IMR-90 (cell line): ENCODE measurements at regions not wholly inside any gene's neighbourhood (a gene's known extent, or its start where the extent isn't known, plus 50 kb on each side); places are given as distances from the start of the nearest gene placed in this dataset.

Experiments used
- ATAC-seq: fragments of 200-7000 bp; cut with Tn5 transposase; 2 replicates; pipeline ENCODE4 v1.9.1; 2020; ENCODE audit warnings: low read depth, mild to moderate bottlenecking, moderate library complexity
- BruUV-seq: library from RNA; stranded (reverse); fragments of 400-500 nt; replicated peaks from 2 replicates; lab custom pipeline; 2021; lab: Mats Ljungman, UMichigan
- CTCF ChIA-PET: fragments of 300-600 bp; formaldehyde crosslinking; extraction: SDS; loops from one replicate; lab custom pipeline; 2021; ENCODE audit warnings: antibody characterized with exemption; lab: Yijun Ruan, JAX
- POLR2A ChIA-PET: fragments of 300-600 bp; sonication (Branson Sonifier 250); formaldehyde crosslinking; loops from one replicate; lab custom pipeline; 2022; ENCODE audit warnings: antibody characterized with exemption; ENCODE audit not compliant: unreplicated experiment; lab: Charles Lee
- DNase-seq: peaks from one replicate; pipeline ENCODE4 v3.0.0; 2013
- H2AFZ ChIP-seq: replicated peaks from 2 replicates; pipeline ENCODE3; 2013; ENCODE audit warnings: low read length, mild to moderate bottlenecking; ENCODE audit not compliant: poor library complexity
- H2AK5ac ChIP-seq: 2 replicates; pipeline ENCODE4 v1.6.1; 2013; ENCODE audit warnings: low read depth, low read length, inconsistent platforms
- H2AK9ac ChIP-seq: replicated peaks from 2 replicates; pipeline ENCODE3; 2013; ENCODE audit warnings: mild to moderate bottlenecking, low read depth, low read length, moderate library complexity; ENCODE audit not compliant: poor library complexity
- H2BK120ac ChIP-seq: 2 replicates; pipeline ENCODE4 v1.6.1; 2013; ENCODE audit warnings: low read depth, low read length, inconsistent platforms
- H2BK15ac ChIP-seq: 3 replicates; pipeline ENCODE4 v1.6.1; 2013; ENCODE audit warnings: low read depth, low read length, inconsistent platforms
- H2BK20ac ChIP-seq: 2 replicates; pipeline ENCODE4 v1.6.1; 2013; ENCODE audit warnings: low read depth, mild to moderate bottlenecking, inconsistent platforms, low read length, moderate library complexity
- H2BK5ac ChIP-seq: 2 replicates; pipeline ENCODE4 v1.6.1; 2013; ENCODE audit warnings: mild to moderate bottlenecking, low read depth, low read length, inconsistent platforms; ENCODE audit not compliant: poor library complexity, severe bottlenecking
- H3K14ac ChIP-seq: replicated peaks from 2 replicates; pipeline ENCODE4 v1.6.1; 2013; ENCODE audit warnings: low read depth, low read length, inconsistent platforms
- H3K18ac ChIP-seq: 2 replicates; pipeline ENCODE4 v1.6.1; 2013; ENCODE audit warnings: low read depth, low read length, control low read depth
- H3K23ac ChIP-seq: 2 replicates; pipeline ENCODE4 v1.6.1; 2013; ENCODE audit warnings: low read depth, low read length, inconsistent platforms
- H3K27ac ChIP-seq: 2 replicates; pipeline ENCODE4 v1.5.1; 2013; ENCODE audit warnings: mild to moderate bottlenecking, control low read depth, low read length; ENCODE audit not compliant: insufficient read depth
- H3K27me3 ChIP-seq: 2 replicates; pipeline ENCODE4 v1.6.1; 2013; ENCODE audit warnings: low read length; ENCODE audit not compliant: control insufficient read depth, insufficient read depth
- H3K36me3 ChIP-seq: 2 replicates; pipeline ENCODE4 v1.6.1; 2013; ENCODE audit warnings: low read length, mixed read lengths; ENCODE audit not compliant: control insufficient read depth, insufficient read depth
- H3K4ac ChIP-seq: 2 replicates; pipeline ENCODE4 v1.6.1; 2013; ENCODE audit warnings: low read depth, low read length, inconsistent platforms
- H3K4me1 ChIP-seq: 2 replicates; pipeline ENCODE4 v1.6.1; 2013; ENCODE audit warnings: low read length, mixed read lengths; ENCODE audit not compliant: control insufficient read depth, insufficient read depth
- H3K4me2 ChIP-seq: 2 replicates; pipeline ENCODE4 v1.6.1; 2013; ENCODE audit warnings: low read depth, mild to moderate bottlenecking, control low read depth, low read length, moderate library complexity
- H3K4me3 ChIP-seq: 2 replicates; pipeline ENCODE4 v1.5.1; 2013; ENCODE audit warnings: low read depth, mild to moderate bottlenecking, control low read depth, low read length, moderate library complexity; ENCODE audit not compliant: insufficient read depth
- H3K56ac ChIP-seq: 2 replicates; pipeline ENCODE4 v1.6.1; 2013; ENCODE audit warnings: low read length, inconsistent platforms; ENCODE audit not compliant: insufficient read depth; ENCODE audit errors: extremely low read depth
- H3K79me1 ChIP-seq, 2 experiments: 2 replicates each; pipeline ENCODE4 v1.6.1; 2013; ENCODE audit warnings: low read length in 2 of 2, inconsistent platforms in 1 of 2, low read depth in 1 of 2
- H3K9ac ChIP-seq: 2 replicates; pipeline ENCODE4 v1.6.1; 2013; ENCODE audit warnings: low read depth, low read length, control low read depth
- H3K9me1 ChIP-seq: 2 replicates; pipeline ENCODE4 v1.6.1; 2013; ENCODE audit warnings: low read length, inconsistent platforms; ENCODE audit not compliant: insufficient read depth
- H3K9me3 ChIP-seq: 2 replicates; pipeline ENCODE4 v1.6.1; 2013; ENCODE audit warnings: low read length; ENCODE audit not compliant: control insufficient read depth, insufficient read depth
- H4K20me1 ChIP-seq: 2 replicates; pipeline ENCODE4 v1.6.1; 2013; ENCODE audit warnings: low read length, inconsistent platforms; ENCODE audit not compliant: insufficient read depth
- H4K5ac ChIP-seq: 2 replicates; pipeline ENCODE4 v1.6.1; 2013; ENCODE audit warnings: mild to moderate bottlenecking, low read depth, low read length, control low read depth
- H4K8ac ChIP-seq, 2 experiments: 2 replicates each; pipeline ENCODE4 v1.6.1; 2013; ENCODE audit warnings: low read depth in 2 of 2, low read length in 2 of 2, control low read depth in 1 of 2, inconsistent platforms in 1 of 2
- H4K91ac ChIP-seq: 2 replicates; pipeline ENCODE4 v1.6.1; 2013; ENCODE audit warnings: low read depth, low read length, inconsistent platforms; ENCODE audit not compliant: insufficient read depth
- BHLHE40 ChIP-seq: fragments of 150-350 bp; IDR thresholded peaks from 2 replicates; pipeline ENCODE4 v1.6.1; 2016; ENCODE audit warnings: mild to moderate bottlenecking, low read depth, low read length
- CEBPB ChIP-seq: IDR thresholded peaks from 2 replicates; pipeline ENCODE4 v1.6.1; 2012; ENCODE audit warnings: low read depth, low read length, improper control_type of control experiment
- CHD1 ChIP-seq: IDR thresholded peaks from 2 replicates; pipeline ENCODE4 v1.6.1; 2012; ENCODE audit warnings: low read depth, low read length, improper control_type of control experiment
- FOS ChIP-seq: fragments of 150-350 bp; IDR thresholded peaks from 2 replicates; pipeline ENCODE4 v1.6.1; 2016; ENCODE audit warnings: low read depth, low read length
- MAFK ChIP-seq: IDR thresholded peaks from 2 replicates; pipeline ENCODE4 v1.6.1; 2012; ENCODE audit warnings: low read depth, low read length, improper control_type of control experiment
- MAZ ChIP-seq: IDR thresholded peaks from 2 replicates; pipeline ENCODE4 v1.6.1; 2012; ENCODE audit warnings: low read depth, mild to moderate bottlenecking, low read length, improper control_type of control experiment, moderate library complexity, borderline replicate concordance
- MXI1 ChIP-seq: IDR thresholded peaks from 2 replicates; pipeline ENCODE4 v1.6.1; 2012; ENCODE audit warnings: low read depth, mild to moderate bottlenecking, low read length, moderate library complexity, borderline replicate concordance
- NFE2L2 ChIP-seq: fragments of 150-350 bp; IDR thresholded peaks from 2 replicates; pipeline ENCODE4 v1.6.1; 2016; ENCODE audit warnings: low read depth, mild to moderate bottlenecking, low read length
- RAD21 ChIP-seq: IDR thresholded peaks from 2 replicates; pipeline ENCODE4 v1.6.1; 2012; ENCODE audit warnings: low read length, improper control_type of control experiment
- RCOR1 ChIP-seq: IDR thresholded peaks from 2 replicates; pipeline ENCODE4 v1.6.1; 2012; ENCODE audit warnings: mild to moderate bottlenecking, low read length, improper control_type of control experiment; ENCODE audit not compliant: insufficient replicate concordance
- RFX5 ChIP-seq: IDR thresholded peaks from 2 replicates; pipeline ENCODE4 v1.8.0; 2012; ENCODE audit warnings: low read depth, mild to moderate bottlenecking, low read length, moderate library complexity
- SMC3 ChIP-seq: fragments of 150-350 bp; IDR thresholded peaks from 2 replicates; pipeline ENCODE4 v1.6.1; 2016; ENCODE audit warnings: low read depth, mild to moderate bottlenecking, antibody characterized with exemption, low read length, moderate library complexity
- WGBS, 2 experiments: methylation state at CpG; one replicate each; pipeline versions ENCODE4 v1.1.5 to v1.1.7; 2013; ENCODE audit warnings: missing lambda C conversion rate in 2 of 2; ENCODE audit not compliant: insufficient read length in 1 of 2; ENCODE audit errors: extremely low coverage in 2 of 2; 5-methylcytosine and 5-hydroxymethylcytosine counted together
- dilution Hi-C: fragments of 300-500 bp; cut with HindIII; formaldehyde crosslinking; loops from one replicate; pipeline ENCODE4 v1.14.3; 2018; ENCODE audit warnings: low sequenced_read_pairs; ENCODE audit not compliant: unreplicated experiment
- in situ Hi-C: fragments of 300-500 bp; cut with MboI; formaldehyde crosslinking; loops from 3 replicates; pipeline ENCODE4 v1.14.3; 2019; ENCODE audit warnings: low sequenced_read_pairs, inconsistent platforms, mixed read lengths
- intact Hi-C: fragments of 100-400 bp; cut with micrococcal nuclease; formaldehyde crosslinking; loops from 2 replicates; pipeline ENCODE4 v1.10.0; 2022
- TF ChIP-seq, protein P1 (sequence below): fragments of 150-350 bp; IDR thresholded peaks from 2 replicates; pipeline ENCODE4 v1.6.1; 2016; ENCODE audit warnings: low read depth, mild to moderate bottlenecking, low read length, moderate library complexity, borderline replicate concordance
- TF ChIP-seq, protein P2 (sequence below): conservative IDR thresholded peaks from 2 replicates; pipeline ENCODE4 v1.5.1; 2012; ENCODE audit warnings: mild to moderate bottlenecking, low read depth, low read length, improper control_type of control experiment
- TF ChIP-seq, protein P3 (sequence below): fragments of 150-350 bp; IDR thresholded peaks from 2 replicates; pipeline ENCODE4 v1.6.1; 2017; ENCODE audit warnings: mild to moderate bottlenecking, antibody characterized with exemption, low read length, low read depth

- ATAC-seq: no peak; the same call in 1 of the 2 replicates
- H3K36me3 ChIP-seq: no peaks in the 10 kb centered on the region
- no peak for DNase-seq
- H2AK9ac ChIP-seq: no peak overlapping the region
- TF ChIP-seq FOS: no peak
- no peak for TF ChIP-seq MAZ
- TF ChIP-seq CHD1: no peak
- TF ChIP-seq RCOR1: no peak
- no peak for TF ChIP-seq CEBPB
- TF ChIP-seq, protein P1, sequence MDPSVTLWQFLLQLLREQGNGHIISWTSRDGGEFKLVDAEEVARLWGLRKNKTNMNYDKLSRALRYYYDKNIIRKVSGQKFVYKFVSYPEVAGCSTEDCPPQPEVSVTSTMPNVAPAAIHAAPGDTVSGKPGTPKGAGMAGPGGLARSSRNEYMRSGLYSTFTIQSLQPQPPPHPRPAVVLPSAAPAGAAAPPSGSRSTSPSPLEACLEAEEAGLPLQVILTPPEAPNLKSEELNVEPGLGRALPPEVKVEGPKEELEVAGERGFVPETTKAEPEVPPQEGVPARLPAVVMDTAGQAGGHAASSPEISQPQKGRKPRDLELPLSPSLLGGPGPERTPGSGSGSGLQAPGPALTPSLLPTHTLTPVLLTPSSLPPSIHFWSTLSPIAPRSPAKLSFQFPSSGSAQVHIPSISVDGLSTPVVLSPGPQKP: no peak
- TF ChIP-seq, protein P2, sequence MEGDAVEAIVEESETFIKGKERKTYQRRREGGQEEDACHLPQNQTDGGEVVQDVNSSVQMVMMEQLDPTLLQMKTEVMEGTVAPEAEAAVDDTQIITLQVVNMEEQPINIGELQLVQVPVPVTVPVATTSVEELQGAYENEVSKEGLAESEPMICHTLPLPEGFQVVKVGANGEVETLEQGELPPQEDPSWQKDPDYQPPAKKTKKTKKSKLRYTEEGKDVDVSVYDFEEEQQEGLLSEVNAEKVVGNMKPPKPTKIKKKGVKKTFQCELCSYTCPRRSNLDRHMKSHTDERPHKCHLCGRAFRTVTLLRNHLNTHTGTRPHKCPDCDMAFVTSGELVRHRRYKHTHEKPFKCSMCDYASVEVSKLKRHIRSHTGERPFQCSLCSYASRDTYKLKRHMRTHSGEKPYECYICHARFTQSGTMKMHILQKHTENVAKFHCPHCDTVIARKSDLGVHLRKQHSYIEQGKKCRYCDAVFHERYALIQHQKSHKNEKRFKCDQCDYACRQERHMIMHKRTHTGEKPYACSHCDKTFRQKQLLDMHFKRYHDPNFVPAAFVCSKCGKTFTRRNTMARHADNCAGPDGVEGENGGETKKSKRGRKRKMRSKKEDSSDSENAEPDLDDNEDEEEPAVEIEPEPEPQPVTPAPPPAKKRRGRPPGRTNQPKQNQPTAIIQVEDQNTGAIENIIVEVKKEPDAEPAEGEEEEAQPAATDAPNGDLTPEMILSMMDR: no peak
- TF ChIP-seq RFX5: no peak
- TF ChIP-seq RAD21: no peak
- no peak for TF ChIP-seq NFE2L2
- no peak for TF ChIP-seq MAFK
- no peak for TF ChIP-seq BHLHE40
- TF ChIP-seq MXI1: no peak
- TF ChIP-seq SMC3: no peak
- TF ChIP-seq, protein P3, sequence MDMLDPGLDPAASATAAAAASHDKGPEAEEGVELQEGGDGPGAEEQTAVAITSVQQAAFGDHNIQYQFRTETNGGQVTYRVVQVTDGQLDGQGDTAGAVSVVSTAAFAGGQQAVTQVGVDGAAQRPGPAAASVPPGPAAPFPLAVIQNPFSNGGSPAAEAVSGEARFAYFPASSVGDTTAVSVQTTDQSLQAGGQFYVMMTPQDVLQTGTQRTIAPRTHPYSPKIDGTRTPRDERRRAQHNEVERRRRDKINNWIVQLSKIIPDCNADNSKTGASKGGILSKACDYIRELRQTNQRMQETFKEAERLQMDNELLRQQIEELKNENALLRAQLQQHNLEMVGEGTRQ: no peak
- H3K9me1 ChIP-seq: 0 out of 2 replicates have a peak, but pooled peaks cover 3% of the 10 kb centered on the region
- no peak overlapping the region for H4K91ac ChIP-seq
- no TSS peak for BruUV-seq
- no peak overlapping the region for H3K56ac ChIP-seq
- no peak overlapping the region for H3K9ac ChIP-seq
- intact Hi-C loops: no loop called here
- H4K8ac ChIP-seq: no peak overlapping the region
- no peak overlapping the region for H2BK20ac ChIP-seq
- ChIA-PET POLR2A (no interaction called here), CTCF (no interaction called here)
- H4K5ac ChIP-seq: no peak overlapping the region
- H3K4me1 ChIP-seq: no peaks in the 10 kb centered on the region; the same call in 1 of the 2 replicates
- H2BK5ac ChIP-seq: no peak overlapping the region
- H3K14ac ChIP-seq: no peak overlapping the region
- H4K20me1 ChIP-seq: no peaks in the 10 kb centered on the region
- H3K79me1 ChIP-seq: no peaks in the 10 kb centered on the region
- H3K18ac ChIP-seq: no peak overlapping the region
- no peak overlapping the region for H2BK15ac ChIP-seq
- no CpG with 5 or more reads among the region's 1 CpG for WGBS, 2 experiments
- no peak overlapping the region for H3K4me3 ChIP-seq
- no peak overlapping the region for H3K27ac ChIP-seq
- peaks cover 56% of the 10 kb centered on the region for H3K27me3 ChIP-seq
- no peak overlapping the region for H2AFZ ChIP-seq
- dilution Hi-C loops: no loop called here
- H2AK5ac ChIP-seq: no peak overlapping the region
- H2BK120ac ChIP-seq: no peak overlapping the region
- peaks cover 7% of the 10 kb centered on the region for H3K9me3 ChIP-seq
- in situ Hi-C loops: no loop called here
- H3K4ac ChIP-seq: no peak overlapping the region
- no peak overlapping the region for H3K4me2 ChIP-seq
- no peak overlapping the region for H3K23ac ChIP-seq
These were observed 343.7 kb downstream of the RPS24 start for GRCh38 chr10:78377356-78377755.
